NCI-H69 (cell line): ENCODE measurements at regions not wholly inside any gene's neighbourhood (a gene's known extent, or its start where the extent isn't known, plus 50 kb on each side); places are given as distances from the start of the nearest gene placed in this dataset.

ENCODE experiments used
- DNase-seq: peaks from one replicate; lab custom pipeline; 2025; lab: John Stamatoyannopoulos, UW

- no peak for DNase-seq
Measured at GRCh38 chr5:107293541-107294210, 377.1 kb downstream of the EFNA5 start.

DNA sequence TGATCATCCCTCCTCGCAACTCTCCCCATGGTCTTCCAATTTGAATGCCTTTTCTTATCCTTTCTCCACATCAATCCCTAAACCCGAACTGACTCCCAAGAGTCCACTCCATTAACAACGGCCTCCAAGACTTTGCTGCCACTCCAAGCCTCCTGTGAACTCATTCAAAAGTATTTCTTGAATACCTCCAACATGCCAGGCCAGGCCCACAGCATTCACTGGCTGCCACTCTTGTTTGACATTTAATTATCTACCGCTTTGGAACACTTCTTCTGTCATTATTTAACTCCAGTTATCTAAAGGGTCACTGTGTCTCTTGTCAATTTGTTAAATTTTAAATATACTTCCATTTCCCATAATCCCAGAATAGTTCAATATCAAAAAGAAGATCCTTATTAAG lies 378.9 kb downstream of the EFNA5 start:
- DNase-seq: no peak

GRCh38 chr5:107290780-107291398 lies 379.8 kb downstream of the EFNA5 start:
- DNase-seq: no peak

DNA sequence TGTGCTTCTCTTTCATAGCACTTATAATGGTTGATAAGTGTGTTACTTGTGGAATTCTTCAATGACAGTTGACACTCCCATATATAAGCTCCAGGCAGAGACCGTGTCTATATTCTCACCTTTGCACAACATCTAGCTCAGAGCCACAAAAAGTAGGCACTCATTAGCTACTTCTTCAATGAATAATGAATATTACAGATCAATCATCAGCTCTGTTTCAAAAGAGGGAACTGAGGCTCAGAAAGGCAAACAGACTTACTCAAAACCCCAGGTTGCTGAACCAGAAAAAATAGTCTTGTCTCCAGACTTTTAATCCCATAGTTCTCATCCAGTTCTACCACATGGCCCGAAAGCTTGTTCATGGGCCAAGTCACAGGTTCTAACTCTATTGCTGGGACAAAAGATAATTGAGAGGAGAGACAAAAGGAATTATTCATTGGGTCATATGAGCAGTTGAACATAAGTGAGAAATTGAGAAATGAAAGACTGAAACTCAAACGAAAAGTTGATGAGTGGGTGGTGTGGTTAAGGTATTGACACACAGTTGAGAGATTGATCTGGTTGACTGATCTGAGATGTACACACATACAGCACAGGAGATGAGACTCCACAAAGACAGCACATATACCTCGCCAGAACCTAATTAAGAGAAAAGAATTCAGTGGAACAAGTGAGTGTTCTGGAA lies 381.6 kb downstream of the EFNA5 start:
- DNase-seq: no peak

GRCh38 chr5:107286447-107287098 lies 384.2 kb downstream of the EFNA5 start:
- DNase-seq: no peak

- DNase-seq: no peak
Measured at GRCh38 chr5:107285772-107286171, 385.0 kb downstream of the EFNA5 start.

GRCh38 chr5:107284822-107285525 lies 385.8 kb downstream of the EFNA5 start:
- no peak for DNase-seq

DNA sequence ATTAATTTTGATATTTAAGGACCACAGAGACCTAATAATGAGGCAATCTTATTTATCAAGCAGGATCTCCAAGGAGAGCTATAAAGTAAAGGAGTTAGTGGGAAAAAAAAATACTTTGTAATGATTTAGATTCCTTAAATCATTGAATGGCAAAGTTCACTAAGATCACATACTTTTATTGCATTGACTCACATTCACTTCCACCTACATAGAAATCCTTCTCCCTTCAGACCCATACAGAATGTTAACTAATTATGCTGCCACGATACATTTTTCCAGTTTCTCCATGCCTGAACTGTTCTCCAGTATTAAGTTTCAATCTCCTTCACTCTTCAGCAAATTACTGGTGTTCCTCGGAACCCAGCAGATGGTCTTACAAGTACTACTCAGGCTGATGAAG lies 388.7 kb downstream of the EFNA5 start:
- DNase-seq: no peak

DNA sequence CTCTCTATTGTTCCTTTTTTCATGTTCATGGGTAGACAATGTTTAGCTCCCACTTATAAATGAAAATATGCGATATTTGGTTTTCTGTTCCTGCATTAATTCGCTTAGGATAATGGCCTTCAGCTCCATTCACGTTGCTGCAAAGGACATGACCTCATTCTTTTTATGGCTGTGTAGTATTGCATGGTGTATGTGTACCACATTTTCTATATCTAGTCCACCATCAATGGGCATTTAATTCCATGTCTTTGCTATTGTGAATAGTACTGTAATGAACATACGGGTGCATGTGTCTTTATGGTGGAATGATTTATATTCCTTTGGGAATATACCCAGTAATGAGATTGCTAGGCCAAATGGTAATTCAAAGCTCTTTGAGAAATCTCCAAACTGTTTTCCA lies 392.0 kb downstream of the EFNA5 start:
- DNase-seq: peak; percentile 63

- DNase-seq: no peak
Measured at GRCh38 chr5:107277485-107278125, 393.1 kb downstream of the EFNA5 start.

DNA sequence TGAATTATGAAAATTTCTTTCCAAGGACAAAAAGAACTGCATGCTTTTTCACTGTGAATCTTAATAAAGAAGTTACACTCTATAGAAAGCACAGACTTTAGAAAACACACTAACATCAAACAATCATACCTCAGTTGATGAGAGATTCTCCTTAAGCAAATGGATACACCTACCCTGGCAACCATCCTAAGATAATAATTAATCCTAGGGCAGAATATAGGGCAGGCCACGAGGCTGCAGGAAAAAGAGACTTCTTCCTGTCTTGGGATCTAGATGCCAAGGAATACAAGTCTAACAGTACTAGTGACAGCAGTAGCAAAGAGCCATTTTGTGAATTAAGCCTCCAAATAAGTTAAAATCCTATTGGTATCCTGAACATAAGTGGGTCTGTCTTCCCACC lies 395.4 kb downstream of the EFNA5 start:
- DNase-seq: peak; percentile 31

DNA sequence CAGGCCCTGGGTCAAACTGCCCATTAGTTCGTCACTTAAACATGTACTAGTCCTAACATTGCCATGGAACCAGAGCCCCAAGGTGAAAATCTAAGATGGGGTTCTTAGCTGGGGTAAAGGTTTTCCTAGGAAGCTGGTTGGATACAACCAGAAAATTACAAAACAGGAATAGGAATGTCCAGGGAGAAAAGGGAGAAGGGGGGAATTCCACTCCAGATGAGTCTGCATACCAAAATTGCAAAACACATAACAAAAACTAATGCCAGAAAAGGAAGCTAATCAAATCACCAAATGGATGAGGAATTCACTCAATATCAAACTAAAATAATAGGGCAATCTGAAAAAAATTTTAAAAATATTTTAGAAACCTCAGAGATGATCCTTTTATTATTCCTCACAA lies 396.2 kb downstream of the EFNA5 start:
- no peak for DNase-seq

DNA sequence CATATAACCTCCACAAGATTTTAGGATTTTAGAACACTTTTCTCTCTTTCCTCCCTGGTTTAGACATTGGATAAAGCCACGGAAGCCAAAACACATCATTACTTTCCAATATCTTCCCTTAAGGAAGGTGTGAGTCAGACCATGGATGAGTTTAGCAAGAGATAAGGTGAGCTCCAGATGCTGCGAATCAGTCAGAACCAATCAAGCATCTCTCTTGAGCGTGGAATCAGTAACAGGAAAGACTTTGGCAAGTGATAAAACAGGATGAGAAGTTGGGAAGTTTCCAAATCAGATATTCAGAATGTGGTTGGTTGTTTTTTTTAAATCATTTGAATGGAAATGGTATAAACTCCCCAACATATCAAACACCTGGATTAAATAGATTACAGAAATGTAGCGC lies 397.8 kb downstream of the EFNA5 start:
- no peak for DNase-seq

DNA sequence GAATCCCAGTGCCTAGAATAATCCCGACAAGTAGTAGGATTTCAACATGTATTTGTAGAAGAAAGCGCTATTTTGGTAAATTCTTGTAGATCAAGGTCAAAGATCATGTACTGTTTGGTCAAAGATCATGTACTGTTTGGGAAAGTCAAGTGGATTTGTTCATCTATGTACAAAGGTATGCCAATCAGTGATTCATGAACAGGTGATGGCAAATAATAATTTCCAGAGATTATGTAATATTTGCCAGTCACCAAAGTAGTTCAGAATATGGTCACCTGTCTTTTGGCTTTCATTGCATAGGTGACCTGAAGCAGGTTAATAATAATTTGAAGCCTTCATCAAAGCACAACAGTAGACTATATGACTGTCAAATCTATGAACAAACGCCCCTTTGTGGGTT lies 398.2 kb downstream of the EFNA5 start:
- DNase-seq: no peak

DNA sequence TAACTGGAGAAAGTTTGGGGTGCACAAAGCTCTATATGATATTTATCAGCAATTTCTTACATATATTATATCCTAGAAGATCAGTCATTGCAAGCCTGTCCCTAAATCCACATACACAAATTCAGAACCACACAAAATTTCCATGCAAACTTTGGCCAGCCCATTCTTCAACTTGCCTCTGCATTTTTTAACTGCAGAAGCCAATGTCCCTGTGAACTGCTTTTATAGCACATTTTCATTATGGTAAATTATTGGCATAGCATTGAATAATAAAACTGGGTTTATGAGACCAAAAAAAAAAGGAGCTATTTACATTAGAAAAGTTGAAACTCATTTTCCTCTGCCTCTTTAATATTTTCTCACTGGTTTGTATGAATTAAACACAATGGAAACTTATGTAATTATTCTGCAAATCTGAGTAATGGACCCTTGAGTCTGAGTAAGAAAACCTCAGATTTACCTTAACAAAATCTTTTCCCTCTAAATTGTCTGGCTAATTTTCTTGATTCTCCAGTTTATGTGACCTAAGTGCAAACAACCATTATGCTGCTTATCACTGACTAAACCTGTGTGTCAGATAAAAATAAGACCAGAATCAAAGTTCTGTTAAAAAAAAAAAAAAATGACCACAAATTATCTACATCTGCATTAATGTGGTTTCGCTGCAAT lies 398.9 kb downstream of the EFNA5 start:
- DNase-seq: no peak

GRCh38 chr5:107270561-107270960 lies 400.2 kb downstream of the EFNA5 start:
- no peak for DNase-seq

DNA sequence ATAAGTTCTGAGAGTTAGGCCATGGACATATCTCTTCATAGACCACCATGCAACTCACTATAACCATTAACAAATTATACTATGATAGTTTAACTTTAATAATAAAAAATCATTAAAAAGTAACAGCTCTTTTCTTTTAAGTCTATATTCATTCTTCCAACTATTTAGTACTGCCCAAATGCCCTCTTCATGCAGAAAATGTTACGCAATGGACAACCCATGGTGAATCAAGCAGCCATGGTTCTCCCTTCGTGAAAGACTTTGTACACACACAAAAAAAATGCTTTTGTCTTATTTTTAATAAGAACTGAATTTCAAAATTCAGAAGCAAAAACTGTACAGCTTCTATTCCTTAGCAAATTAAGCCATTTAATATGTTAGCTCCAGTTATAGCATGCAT lies 401.1 kb downstream of the EFNA5 start:
- DNase-seq: no peak

- DNase-seq: peak; percentile 20
Measured at GRCh38 chr5:107269256-107269655, 401.5 kb downstream of the EFNA5 start.

GRCh38 chr5:107268241-107268640 lies 402.5 kb downstream of the EFNA5 start:
- no peak for DNase-seq

GRCh38 chr5:107266100-107266499 lies 404.6 kb downstream of the EFNA5 start:
- no peak for DNase-seq

- DNase-seq: no peak
Measured at GRCh38 chr5:107265193-107265592, 405.5 kb downstream of the EFNA5 start.
